Activated gamma-delta T cell (primary cell): ENCODE measurements at regions not wholly inside any gene's neighbourhood (a gene's known extent, or its start where the extent isn't known, plus 50 kb on each side); places are given as distances from the start of the nearest gene placed in this dataset.

ENCODE experiments used
- DNase-seq: peaks from one replicate; lab custom pipeline; 2025; lab: John Stamatoyannopoulos, UW

- DNase-seq = no peak
Observed at GRCh38 chr10:29026802-29027580, 261.9 kb upstream of the LYZL1 start.

DNA sequence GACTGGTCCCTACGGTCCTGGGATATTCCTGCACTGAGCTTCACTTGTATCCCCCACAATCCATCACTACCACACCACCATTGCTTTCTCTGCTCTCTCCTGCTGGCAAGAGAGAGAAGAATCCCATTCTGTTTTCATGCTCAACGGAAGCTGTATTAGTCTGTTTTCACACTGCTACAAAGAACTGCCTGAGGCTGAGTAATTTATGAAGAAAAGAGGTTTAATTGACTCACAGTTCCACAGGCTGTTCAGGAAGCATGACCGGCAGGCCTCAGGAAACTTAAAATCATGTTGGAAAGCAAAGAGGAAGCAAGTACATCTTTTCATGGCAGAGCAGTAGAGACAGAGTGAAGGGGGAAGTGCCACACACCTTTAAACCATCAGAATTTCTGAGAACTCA, 260.4 kb upstream of the LYZL1 start:
- DNase-seq = no peak

GRCh38 chr10:29030900-29031299, 258.0 kb upstream of the LYZL1 start:
- DNase-seq = no peak

- DNase-seq = no peak
Observed at GRCh38 chr10:29032169-29032568, 256.7 kb upstream of the LYZL1 start.

DNA sequence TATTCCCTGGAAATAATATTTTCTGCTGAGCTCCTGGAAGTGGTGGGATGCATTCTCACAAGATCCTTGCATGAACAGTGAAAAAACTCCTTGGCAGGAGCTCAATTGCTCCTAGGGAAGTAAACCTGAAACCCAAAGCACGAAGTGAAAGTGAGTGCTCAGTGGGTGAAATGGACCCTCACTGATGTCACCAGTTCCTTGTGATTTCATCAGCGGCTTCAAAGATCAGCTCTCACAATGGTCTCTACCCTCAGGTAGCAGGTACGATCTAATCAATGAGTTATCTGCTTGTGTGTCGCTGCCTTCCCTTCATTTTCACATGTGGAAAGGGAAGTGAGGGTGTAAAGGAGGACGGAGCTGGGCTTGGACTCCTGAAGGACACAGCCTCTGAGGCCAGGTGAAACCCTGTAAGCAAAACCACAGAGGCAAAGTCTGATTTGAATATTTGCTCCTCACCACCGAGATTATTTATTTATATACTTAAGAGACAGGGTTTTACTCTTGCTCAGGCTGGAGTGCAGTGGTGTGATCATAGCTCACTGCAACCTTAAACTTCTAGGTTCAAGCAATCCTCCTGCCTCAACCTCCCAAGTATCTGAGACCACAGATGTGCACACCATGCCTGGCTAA, 255.4 kb upstream of the LYZL1 start:
- DNase-seq = no peak

GRCh38 chr10:29034592-29034991, 254.3 kb upstream of the LYZL1 start:
- DNase-seq = no peak

DNA sequence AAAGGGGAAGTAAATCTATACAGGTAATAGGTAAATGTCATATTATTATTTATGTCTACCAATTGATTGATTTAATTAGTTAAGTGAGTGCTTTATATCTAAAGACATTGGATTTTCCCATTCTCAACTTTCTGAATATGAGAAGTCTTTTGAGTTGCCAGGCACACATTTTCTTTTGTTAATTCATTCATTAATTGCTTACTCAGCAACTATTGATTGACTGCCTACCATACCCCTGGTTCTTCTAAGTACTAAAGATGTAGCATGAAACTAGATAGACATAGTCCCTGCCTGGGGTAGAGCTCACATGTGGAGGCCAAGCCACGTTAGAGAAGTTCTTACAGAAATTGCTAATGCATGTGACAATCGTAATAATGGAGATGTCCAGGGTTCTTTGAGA, 253.1 kb upstream of the LYZL1 start:
- DNase-seq = no peak

DNA sequence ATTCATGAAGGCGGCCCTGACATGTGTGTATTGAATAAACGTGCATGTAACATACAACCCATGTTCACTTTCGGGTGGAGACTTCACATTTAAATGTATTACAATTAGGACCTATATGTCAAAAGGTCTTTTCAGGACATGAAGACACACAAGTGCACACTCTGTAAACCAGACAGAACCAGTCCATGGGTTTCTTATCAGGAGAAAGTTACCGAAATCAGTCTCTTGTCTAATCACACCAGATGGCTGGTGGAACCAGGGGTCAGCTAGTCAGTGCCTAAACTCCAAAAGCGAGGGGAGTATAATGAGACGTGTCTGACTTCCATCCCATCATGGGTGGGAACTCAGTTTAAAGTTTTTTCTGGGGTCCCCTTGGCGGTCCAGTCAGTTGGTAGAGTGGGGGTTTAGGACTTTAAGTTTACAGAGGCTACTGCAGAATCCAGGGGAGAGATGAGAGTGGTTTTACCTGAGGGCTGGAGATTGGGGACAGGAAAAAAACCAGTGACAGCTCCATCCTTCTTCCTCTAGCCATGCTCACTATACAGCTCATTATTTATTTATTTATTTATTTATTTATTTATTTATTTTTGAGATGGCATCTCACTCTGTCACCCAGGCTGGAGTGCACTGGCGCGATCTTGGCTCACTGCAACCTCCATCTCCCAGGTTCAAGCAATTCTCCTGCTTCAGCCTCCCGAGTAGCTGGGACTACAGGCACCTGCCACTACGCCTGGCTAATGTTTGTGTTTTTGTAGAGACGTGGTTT, 251.3 kb upstream of the LYZL1 start:
- no peak for DNase-seq

- no peak for DNase-seq
Observed at GRCh38 chr10:29039091-29039490, 249.8 kb upstream of the LYZL1 start.

- DNase-seq = no peak
Observed at GRCh38 chr10:29039677-29040189, 249.1 kb upstream of the LYZL1 start.

GRCh38 chr10:29041616-29042015, 247.3 kb upstream of the LYZL1 start:
- DNase-seq = no peak

GRCh38 chr10:29048506-29048905, 240.4 kb upstream of the LYZL1 start:
- DNase-seq = no peak

- DNase-seq = no peak
Observed at GRCh38 chr10:29050081-29050480, 238.8 kb upstream of the LYZL1 start.

- DNase-seq = no peak
Observed at GRCh38 chr10:29055101-29055500, 233.8 kb upstream of the LYZL1 start.

- no peak for DNase-seq
Observed at GRCh38 chr10:29056729-29057128, 232.1 kb upstream of the LYZL1 start.

DNA sequence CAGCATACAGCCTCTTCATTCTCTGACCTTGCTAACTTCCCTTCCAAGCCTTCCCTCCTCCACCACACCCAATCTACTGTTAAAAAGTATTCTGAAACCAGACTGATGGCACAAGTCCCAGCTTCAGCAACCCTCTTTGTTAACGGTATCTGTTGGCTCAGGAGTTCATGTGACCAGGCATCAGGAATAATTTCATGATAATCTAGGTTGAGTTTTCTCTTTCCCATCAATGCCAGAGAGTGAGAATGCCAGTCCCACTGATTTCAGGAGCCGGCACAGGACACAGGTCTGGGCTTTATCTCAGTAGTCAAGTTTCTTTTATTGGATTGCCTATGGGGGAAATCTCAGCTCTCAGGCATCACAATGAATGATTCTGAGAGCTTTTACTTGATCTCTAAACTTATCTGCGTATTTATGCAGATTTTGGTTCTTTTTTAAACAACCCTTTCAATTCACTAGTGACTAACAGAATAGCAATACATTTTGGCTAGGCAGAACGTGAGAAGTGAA, 231.0 kb upstream of the LYZL1 start:
- no peak for DNase-seq

- no peak for DNase-seq
Observed at GRCh38 chr10:29063806-29064644, 224.8 kb upstream of the LYZL1 start.

GRCh38 chr10:29064680-29065079, 224.2 kb upstream of the LYZL1 start:
- DNase-seq = no peak

GRCh38 chr10:29067161-29067560, 221.7 kb upstream of the LYZL1 start:
- DNase-seq = no peak

DNA sequence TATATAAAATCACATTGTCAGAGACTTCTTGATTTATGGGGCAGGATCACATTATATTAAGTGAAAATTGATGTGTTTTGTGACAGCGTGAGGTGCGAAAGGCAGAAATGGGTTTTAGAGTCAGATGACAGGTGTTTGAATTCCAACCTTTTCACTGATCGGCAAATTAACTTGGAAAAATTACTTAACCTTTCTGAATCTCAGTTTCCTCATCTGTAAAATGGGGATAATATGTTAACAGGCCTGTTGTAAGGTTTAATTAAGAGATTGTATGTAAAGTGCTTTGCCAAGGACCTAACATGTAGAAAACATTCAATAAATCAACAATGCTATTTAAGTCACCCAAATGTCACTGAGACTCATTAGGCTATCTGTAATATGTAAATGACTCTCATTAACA, 221.2 kb upstream of the LYZL1 start:
- DNase-seq = no peak

GRCh38 chr10:29068302-29068701, 220.6 kb upstream of the LYZL1 start:
- no peak for DNase-seq

- no peak for DNase-seq
Observed at GRCh38 chr10:29068966-29069365, 219.9 kb upstream of the LYZL1 start.
